Daoy (cell line): ENCODE measurements at regions not wholly inside any gene's neighbourhood (a gene's known extent, or its start where the extent isn't known, plus 50 kb on each side); places are given as distances from the start of the nearest gene placed in this dataset.
A peak's percentile ranks its signal among the peaks of the same experiment; 100 is the strongest.

Experiments used
- DNase-seq: peaks from one replicate; pipeline ENCODE4 v3.0.0-alpha.2; 2015; ENCODE audit warnings: low read depth

- DNase-seq: no peak
Observed at GRCh38 chr6:140601021-140601808, 1226.8 kb upstream of the CITED2 start.

- DNase-seq: no peak
Observed at GRCh38 chr6:140599916-140600315, 1225.5 kb upstream of the CITED2 start.

- no peak for DNase-seq
Observed at GRCh38 chr6:140597181-140597580, 1222.7 kb upstream of the CITED2 start.

DNA sequence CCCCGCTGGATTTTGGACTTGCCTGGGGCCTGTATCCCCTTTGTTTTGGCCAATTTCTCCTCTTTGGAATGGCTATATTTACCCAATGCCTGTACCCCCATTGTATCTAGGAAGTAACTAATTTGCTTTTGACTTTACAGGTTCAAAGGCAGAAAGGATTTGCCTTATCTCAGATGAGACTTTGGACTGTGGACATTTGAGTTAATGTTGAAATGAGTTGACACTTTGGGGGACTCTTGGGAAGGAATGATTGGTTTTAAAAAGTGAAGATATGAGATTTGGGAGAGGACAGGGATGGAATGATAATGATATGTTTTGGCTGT lies 1220.3 kb upstream of the CITED2 start:
- no peak for DNase-seq

- no peak for DNase-seq
Observed at GRCh38 chr6:140592877-140593276, 1218.4 kb upstream of the CITED2 start.

DNA sequence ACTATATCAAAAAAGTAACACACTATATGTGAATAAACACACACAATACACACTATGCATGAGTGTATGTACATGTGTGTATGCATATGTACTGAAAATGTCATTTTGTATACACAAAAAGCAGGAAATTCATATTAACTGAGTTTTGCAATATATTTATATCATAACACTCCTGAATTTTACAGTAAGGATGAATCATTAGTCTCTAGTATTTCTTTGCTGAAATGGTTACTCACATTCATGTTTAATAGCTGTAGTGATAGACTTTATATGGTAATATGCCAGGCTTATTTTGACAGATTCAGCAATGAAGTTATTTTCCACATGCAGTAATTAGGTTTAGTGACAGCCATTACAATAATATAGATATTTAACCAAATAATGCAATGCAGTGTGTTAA lies 1216.2 kb upstream of the CITED2 start:
- no peak for DNase-seq

DNA sequence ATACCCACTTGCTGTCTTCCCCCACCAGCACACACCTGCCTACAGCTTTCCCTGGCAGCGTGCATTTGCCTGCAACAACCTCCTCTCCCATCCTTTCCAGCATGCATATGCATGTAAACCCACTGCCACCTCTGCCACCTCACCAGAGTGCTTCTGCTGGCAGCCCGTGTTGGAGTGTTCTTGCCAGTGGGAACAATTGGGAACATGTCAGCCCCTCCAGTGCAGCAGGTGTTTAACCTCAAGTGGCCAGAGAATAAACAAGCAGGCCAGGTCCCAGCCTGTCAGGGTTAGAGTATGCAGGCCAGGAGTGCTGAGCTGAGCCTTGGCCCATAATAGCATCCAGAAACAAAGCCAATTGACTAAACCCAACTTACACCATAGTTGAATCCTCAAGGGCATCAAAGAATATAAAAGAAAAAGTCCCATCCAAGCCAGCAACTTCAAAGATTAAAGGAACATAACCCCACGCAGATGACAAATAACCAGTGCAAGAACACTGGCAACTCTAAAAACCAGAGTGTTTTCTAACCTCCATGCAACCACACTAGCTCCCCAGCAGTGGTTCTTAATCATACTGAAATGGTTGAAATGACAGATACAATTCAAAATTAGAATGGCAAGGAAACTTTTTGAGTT lies 1212.1 kb upstream of the CITED2 start:
- no peak for DNase-seq

GRCh38 chr6:140581601-140582000 lies 1207.2 kb upstream of the CITED2 start:
- DNase-seq: no peak

GRCh38 chr6:140579918-140580317 lies 1205.5 kb upstream of the CITED2 start:
- DNase-seq: no peak

- no peak for DNase-seq
Observed at GRCh38 chr6:140576004-140576555, 1201.6 kb upstream of the CITED2 start.

DNA sequence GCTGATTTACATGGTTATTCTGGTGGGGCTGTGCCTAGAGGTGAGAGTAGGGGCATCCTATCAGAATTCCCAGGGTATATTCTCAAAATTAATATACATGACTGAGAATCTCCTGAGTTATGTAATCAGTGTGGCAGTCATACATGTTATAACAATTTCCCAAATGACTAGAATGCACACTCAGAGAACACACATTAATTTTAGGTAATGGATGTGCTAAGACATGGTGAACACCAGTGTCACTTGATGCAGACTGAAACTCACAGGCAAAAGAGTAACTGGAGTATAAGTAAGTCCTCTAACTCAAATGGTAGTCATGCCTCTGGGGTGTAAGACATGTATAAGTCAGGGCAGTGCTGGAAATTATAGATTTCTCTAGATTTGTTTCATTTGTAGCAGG lies 1198.4 kb upstream of the CITED2 start:
- DNase-seq: no peak

GRCh38 chr6:140572129-140572528 lies 1197.7 kb upstream of the CITED2 start:
- peak; percentile 72 for DNase-seq

- DNase-seq: no peak
Observed at GRCh38 chr6:140571145-140571544, 1196.7 kb upstream of the CITED2 start.

DNA sequence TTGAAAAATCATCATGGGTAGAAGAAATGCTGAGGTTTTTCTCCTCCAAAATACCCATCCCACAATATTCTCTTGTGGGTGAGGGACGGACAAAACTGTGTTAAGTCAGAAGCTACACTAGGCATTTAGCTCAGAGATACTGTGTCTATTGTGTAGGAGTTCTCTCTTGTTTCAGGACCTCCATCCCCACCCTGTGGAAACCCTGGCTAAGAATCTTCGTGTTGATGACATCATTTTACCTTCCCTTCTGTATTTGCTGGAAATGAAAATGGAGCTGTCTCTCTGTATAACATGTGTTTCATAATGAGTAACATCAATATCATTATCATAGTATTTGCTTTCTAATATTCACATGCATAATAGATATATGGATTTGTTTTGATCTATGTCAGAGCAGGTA lies 1193.0 kb upstream of the CITED2 start:
- no peak for DNase-seq

DNA sequence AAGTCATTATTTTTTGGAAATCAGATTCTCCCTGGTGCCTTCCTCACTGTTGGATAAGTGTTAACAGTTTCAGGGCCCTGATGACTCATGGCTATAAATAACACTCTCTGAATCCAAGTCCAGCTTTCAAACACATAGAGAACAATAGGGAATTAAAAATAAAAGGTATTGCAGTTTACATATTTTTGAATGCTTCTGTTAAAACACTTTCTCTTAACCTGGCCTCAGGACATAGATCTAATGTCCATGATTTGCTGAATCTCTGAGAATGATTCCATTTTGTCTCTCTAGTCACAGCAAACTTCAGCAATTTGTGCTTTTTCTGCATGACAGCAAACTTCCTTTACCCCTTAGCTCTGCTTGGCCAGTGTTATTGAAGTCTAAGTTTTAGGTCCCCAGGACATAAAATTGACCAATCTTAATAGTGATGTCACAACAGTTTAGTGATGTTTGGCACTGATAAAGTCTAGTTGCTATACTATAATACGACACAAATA lies 1192.4 kb upstream of the CITED2 start:
- peak; percentile 49 for DNase-seq

DNA sequence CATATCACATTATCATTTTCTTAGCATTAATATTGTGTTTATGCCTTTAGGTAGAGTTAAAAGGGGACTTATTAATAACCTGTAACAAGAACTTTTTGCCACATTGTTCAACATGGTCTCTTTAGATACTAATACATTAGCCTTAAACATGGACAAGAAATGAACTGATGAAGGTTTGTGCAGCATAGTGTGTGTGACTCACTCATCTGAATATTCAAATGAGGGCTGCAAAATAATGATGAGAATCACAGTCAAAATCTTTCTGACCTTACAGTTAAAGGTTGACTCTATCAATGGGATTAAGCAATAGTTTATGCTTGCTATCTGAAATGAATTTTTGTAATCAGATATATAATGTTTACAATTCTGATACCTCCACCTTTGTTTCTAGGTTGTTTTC lies 1189.3 kb upstream of the CITED2 start:
- DNase-seq: no peak

DNA sequence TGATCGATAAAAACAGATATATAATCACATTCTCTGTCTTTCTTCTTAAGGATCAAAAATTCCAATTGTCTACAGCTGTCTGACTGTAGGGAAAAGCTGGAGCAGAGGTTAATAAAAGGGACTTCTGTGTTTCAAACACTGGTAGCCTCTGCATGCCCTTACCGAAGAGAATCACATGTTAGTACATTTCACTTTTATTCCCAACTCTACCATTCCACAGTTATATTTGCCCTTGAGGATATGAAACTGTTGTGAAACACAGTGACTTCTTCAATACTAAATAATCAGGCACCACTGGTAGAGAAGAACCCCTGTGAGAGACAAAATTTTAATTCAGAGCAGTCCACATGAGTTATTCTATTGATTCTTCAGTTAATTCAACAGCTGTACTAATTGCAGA lies 1187.3 kb upstream of the CITED2 start:
- DNase-seq: no peak

GRCh38 chr6:140560671-140561070 lies 1186.2 kb upstream of the CITED2 start:
- DNase-seq: no peak

DNA sequence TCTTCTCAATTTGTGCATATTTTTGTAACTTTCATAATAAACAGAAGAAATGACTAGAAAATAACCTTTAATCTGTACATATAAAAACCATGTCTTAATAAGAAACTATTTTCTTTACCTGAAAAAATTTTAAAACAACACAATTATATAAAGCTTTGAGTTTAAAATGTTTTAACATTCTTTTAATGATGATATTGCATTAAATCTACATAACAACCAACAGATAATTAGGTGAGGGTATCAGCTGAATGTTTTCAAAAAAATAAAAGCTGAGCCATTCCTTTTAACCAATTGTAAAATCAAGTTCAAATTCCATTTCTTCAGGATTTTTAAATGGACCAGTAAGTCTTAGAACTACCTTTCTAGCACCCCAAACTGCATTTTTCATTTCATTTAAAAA lies 1185.0 kb upstream of the CITED2 start:
- DNase-seq: no peak

GRCh38 chr6:140554421-140554820 lies 1180.0 kb upstream of the CITED2 start:
- no peak for DNase-seq

- no peak for DNase-seq
Observed at GRCh38 chr6:140548366-140548765, 1173.9 kb upstream of the CITED2 start.

DNA sequence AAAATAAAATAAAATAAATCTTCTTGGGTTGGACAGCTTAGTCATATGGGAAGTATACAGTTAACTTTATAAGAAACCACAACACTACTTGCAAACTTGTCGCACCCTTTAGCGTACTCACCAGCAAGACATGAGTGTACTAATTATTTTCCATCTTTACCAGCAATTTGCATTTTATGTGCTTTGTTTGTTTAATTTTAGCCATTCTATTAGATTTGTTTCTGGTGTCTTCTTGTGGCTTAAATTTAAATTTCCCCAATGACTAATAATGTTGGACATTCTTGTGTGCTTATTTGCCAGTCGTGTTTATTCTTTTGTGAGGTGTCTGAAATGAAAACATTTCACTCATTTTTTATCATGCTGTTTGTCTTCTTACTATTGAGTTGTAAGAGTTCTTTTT lies 1172.2 kb upstream of the CITED2 start:
- no peak for DNase-seq

DNA sequence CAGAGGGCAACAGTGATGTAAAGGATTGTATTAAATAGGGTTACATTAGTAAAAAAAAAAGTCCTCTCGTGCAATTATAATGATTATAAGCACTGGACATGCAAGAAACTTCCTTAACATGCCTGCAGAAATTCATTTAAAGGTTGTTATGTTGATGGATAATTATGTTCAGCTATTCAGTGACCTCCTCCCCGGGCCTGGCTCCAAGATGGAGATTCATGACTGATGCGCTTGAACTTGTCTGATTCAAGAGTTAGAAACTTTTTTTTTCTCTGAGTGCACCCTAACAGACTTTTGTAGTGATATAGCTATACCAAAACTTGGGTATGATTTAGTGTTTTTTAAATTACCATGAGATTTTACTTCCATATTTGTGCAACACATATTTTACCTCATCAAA lies 1170.0 kb upstream of the CITED2 start:
- DNase-seq: no peak
